ENCODE measurements at regions not wholly inside any gene's neighbourhood (a gene's known extent, or its start where the extent isn't known, plus 50 kb on each side); places are given as distances from the start of the nearest gene placed in this dataset.

- intact Hi-C loops (cut with DNase I; ENCODE audit: low total_unique reads) (no loop called here), in situ Hi-C loops (cut with MboI; ENCODE audit: low pct_ligation_motif_present in 1 of 4, low pct_unique_long_range_greater_than_20kb in 1 of 4, low sequenced_read_pairs in 3 of 4) (no loop called here)
- TF ChIP-seq CTCF (IDR thresholded peaks at IDR 0.05) (no peak), POLR2A (IDR thresholded peaks at IDR 0.05) (no peak), EP300 (IDR thresholded peaks at IDR 0.05; ENCODE audit: low read depth) (no peak), POLR2AphosphoS5 (IDR thresholded peaks at IDR 0.05) (no peak)
- Histone ChIP-seq H3K36me3 (no peaks in the 10 kb centered on the region), H3K27me3 (no peaks in the 10 kb centered on the region), H3K27ac (no peak overlapping the region), H3K4me3 (no peak overlapping the region), H3K9me3 (no peaks in the 10 kb centered on the region), H3K4me1 (no peaks in the 10 kb centered on the region)
- DNase-seq, result no peak
These were observed 337.8 kb upstream of the DSEL start for GRCh38 chr18:67854340-67854739.

GRCh38 chr18:67846422-67847098, 330.0 kb upstream of the DSEL start:
- no peaks in the 10 kb centered on the region for H3K36me3 ChIP-seq
- no peak for DNase-seq
- in situ Hi-C loops (cut with MboI; ENCODE audit: low pct_ligation_motif_present in 1 of 4, low pct_unique_long_range_greater_than_20kb in 1 of 4, low sequenced_read_pairs in 3 of 4) (no loop called here), intact Hi-C loops (cut with DNase I; ENCODE audit: low total_unique reads) (no loop called here)
- 92 to 100% methylated on average over 2 to 4 of the region's 4 CpGs for WGBS, 2 donors (ENCODE audit: low coverage in 1 of 2)
- no peaks in the 10 kb centered on the region for H3K27me3 ChIP-seq
- H3K9me3 ChIP-seq, result no peaks in the 10 kb centered on the region
- no peaks in the 10 kb centered on the region for H3K4me1 ChIP-seq
- no peak for TF ChIP-seq EP300 (IDR thresholded peaks at IDR 0.05; ENCODE audit: low read depth)
- no peak overlapping the region for H3K4me3 ChIP-seq
- H3K27ac ChIP-seq, result no peak overlapping the region

- Histone ChIP-seq H3K27me3 (no peaks in the 10 kb centered on the region), H3K4me3 (no peak overlapping the region), H3K36me3 (no peaks in the 10 kb centered on the region), H3K4me1 (no peaks in the 10 kb centered on the region), H3K27ac (no peak overlapping the region), H3K9me3 (no peaks in the 10 kb centered on the region)
- in situ Hi-C loops (cut with MboI; ENCODE audit: low pct_ligation_motif_present in 1 of 4, low pct_unique_long_range_greater_than_20kb in 1 of 4, low sequenced_read_pairs in 3 of 4), result no loop called here
- DNase-seq, result no peak
- TF ChIP-seq POLR2A (IDR thresholded peaks at IDR 0.05), result no peak
- no peak for TF ChIP-seq CTCF (IDR thresholded peaks at IDR 0.05)
- no peak for TF ChIP-seq POLR2AphosphoS5 (IDR thresholded peaks at IDR 0.05)
- no peak for TF ChIP-seq EP300 (IDR thresholded peaks at IDR 0.05; ENCODE audit: low read depth)
- intact Hi-C loops (cut with DNase I; ENCODE audit: low total_unique reads), result no loop called here
These were observed 328.5 kb upstream of the DSEL start for GRCh38 chr18:67845035-67845434.

- H3K9me3 ChIP-seq, result no peaks in the 10 kb centered on the region
- in situ Hi-C loops (cut with MboI; ENCODE audit: low pct_ligation_motif_present in 1 of 4, low pct_unique_long_range_greater_than_20kb in 1 of 4, low sequenced_read_pairs in 3 of 4) (no loop called here), intact Hi-C loops (cut with DNase I; ENCODE audit: low total_unique reads) (loop anchor here (5.0 kb wide), 1 partner anchor 523 kb away; no protein-coding TSS in a partner anchor)
- H3K4me1 ChIP-seq, result no peaks in the 10 kb centered on the region
- H3K36me3 ChIP-seq, result no peaks in the 10 kb centered on the region
- DNase-seq, result no peak
- no peak for TF ChIP-seq POLR2A (IDR thresholded peaks at IDR 0.05)
- no peak for TF ChIP-seq POLR2AphosphoS5 (IDR thresholded peaks at IDR 0.05)
- no peak for TF ChIP-seq CTCF (IDR thresholded peaks at IDR 0.05)
- no peak for TF ChIP-seq EP300 (IDR thresholded peaks at IDR 0.05; ENCODE audit: low read depth)
- H3K27me3 ChIP-seq, result no peaks in the 10 kb centered on the region
- no peak overlapping the region for H3K4me3 ChIP-seq
- no peak overlapping the region for H3K27ac ChIP-seq
- WGBS, 2 donors (ENCODE audit: low coverage in 1 of 2), result 60 to 64% methylated on average over 5 of the region's 5 CpGs
These were observed 323.9 kb upstream of the DSEL start for GRCh38 chr18:67840379-67840778.

GRCh38 chr18:67818432-67818831, 301.9 kb upstream of the DSEL start:
- 81 to 84% methylated on average over 2 of the region's 2 CpGs for WGBS, 2 donors (ENCODE audit: low coverage in 1 of 2)
- Histone ChIP-seq H3K4me3 (no peak overlapping the region), H3K4me1 (no peaks in the 10 kb centered on the region), H3K9me3 (no peaks in the 10 kb centered on the region), H3K27ac (no peak overlapping the region), H3K27me3 (no peaks in the 10 kb centered on the region), H3K36me3 (no peaks in the 10 kb centered on the region)
- intact Hi-C loops (cut with DNase I; ENCODE audit: low total_unique reads) (no loop called here), in situ Hi-C loops (cut with MboI; ENCODE audit: low pct_ligation_motif_present in 1 of 4, low pct_unique_long_range_greater_than_20kb in 1 of 4, low sequenced_read_pairs in 3 of 4) (no loop called here)
- TF ChIP-seq EP300 (IDR thresholded peaks at IDR 0.05; ENCODE audit: low read depth), result no peak
- no peak for TF ChIP-seq POLR2AphosphoS5 (IDR thresholded peaks at IDR 0.05)
- no peak for TF ChIP-seq POLR2A (IDR thresholded peaks at IDR 0.05)
- TF ChIP-seq CTCF (IDR thresholded peaks at IDR 0.05), result no peak
- DNase-seq, result no peak
